GM21529 (cell line): ENCODE measurements at regions not wholly inside any gene's neighbourhood (a gene's known extent, or its start where the extent isn't known, plus 50 kb on each side); places are given as distances from the start of the nearest gene placed in this dataset.

Experiments used
- ATAC-seq: cut with Tn5 transposase; IDR thresholded peaks from one replicate; pipeline ENCODE4 v1.9.1; 2021; ENCODE audit not compliant: unreplicated experiment

- ATAC-seq = no peak
These were observed 146.9 kb upstream of the MRPS30 start for GRCh38 chr5:44661851-44662250.

GRCh38 chr5:44660251-44660650 is 148.5 kb upstream of the MRPS30 start:
- no peak for ATAC-seq

- ATAC-seq = no peak
These were observed 149.4 kb upstream of the MRPS30 start for GRCh38 chr5:44659334-44659733.

DNA sequence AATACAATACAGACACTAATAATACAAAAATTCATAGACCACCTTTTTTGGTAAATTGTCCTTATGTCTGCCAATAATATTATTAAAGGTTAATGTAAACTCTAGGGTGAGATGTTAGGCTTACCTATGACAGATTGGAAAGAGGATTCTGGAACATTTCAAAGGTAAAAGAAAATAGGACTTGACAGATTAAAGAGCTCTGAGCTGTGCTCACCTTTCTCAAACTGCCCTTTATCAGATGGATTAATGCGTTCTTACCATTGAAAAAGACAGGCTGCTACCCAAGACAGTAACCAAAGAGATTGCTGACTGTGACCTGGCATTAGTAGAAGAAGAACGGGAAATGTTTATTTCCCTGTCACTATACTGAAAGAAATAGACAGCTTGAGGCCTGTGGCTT is 156.1 kb upstream of the MRPS30 start:
- ATAC-seq = no peak

GRCh38 chr5:44646016-44646415 is 162.7 kb upstream of the MRPS30 start:
- no peak for ATAC-seq

DNA sequence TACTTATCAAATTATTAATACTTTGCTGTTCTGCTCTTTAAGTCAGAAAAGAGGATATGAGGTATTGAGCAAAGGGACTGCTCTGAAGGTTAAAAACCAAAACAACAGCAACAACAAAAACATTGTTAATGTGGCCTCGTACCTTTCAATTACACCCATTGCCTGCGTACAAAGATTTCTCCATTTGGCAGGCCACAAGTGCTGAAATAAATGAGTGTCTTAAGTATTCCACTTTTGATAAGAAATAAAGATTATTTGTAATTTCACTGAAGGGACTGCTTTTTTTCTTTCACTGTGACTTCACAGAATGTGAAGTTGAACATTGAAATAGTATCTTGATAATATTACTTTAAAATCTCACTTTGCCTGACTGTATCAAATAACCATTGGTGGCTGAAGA is 163.2 kb upstream of the MRPS30 start:
- no peak for ATAC-seq

GRCh38 chr5:44644628-44645027 is 164.1 kb upstream of the MRPS30 start:
- no peak for ATAC-seq

DNA sequence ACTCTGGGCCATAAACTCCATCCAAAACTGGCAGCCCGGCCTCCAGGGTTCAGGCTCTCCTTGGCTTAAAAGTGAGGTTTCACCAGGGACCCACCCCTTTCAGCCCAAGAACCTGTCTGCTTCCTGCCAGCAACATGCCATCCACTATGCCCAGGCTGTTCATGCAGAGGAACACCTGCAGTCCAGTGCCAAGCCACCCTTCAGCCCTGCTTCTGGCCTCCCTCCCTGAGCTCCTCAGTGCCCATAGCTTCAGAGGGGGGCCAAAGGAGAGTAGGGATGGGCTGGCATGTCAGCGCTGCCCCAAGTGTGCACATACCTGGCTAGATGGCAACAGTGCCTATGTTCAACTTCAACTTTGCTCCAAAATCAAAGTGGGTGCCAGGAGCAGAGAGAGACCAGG is 166.9 kb upstream of the MRPS30 start:
- no peak for ATAC-seq

- no peak for ATAC-seq
These were observed 167.7 kb upstream of the MRPS30 start for GRCh38 chr5:44640945-44641456.

GRCh38 chr5:44637916-44638869 is 170.6 kb upstream of the MRPS30 start:
- ATAC-seq = no peak

DNA sequence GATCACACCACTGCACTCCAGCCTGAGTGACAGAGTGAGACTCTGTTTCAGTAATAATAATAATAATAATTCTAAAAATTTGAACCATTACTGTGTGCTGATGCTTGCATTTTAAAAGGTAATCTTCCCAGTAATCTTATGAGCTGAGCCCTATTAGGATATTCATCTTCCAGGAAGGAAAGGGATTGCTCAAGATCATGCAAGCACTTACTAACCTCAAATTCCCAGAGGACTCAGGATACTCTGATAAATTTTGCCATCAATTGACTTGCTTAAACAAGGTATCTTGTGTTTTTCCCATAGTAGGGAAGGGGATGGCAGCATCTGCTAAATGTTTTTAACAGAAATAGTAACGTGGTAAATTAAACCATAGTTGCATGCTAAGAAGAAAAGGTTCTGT is 176.4 kb upstream of the MRPS30 start:
- no peak for ATAC-seq

DNA sequence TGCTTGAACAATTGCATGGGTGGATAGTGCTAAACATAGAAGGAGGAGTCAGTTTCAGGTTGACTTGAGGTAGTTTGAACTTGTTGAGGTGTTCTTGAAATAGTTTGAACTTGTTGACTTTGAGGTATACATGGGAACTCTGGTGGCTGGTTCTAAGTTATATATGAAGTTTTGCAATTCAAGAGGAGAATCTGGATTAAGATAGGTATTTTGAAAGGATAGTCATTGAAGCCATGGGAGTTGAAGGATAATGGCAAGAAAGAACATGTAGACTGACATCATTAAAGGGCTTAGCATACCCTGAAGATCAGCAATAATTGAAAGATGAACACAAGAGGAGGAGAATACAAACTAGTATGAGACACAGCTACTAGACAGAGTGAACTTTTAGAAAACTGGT is 181.9 kb upstream of the MRPS30 start:
- no peak for ATAC-seq

DNA sequence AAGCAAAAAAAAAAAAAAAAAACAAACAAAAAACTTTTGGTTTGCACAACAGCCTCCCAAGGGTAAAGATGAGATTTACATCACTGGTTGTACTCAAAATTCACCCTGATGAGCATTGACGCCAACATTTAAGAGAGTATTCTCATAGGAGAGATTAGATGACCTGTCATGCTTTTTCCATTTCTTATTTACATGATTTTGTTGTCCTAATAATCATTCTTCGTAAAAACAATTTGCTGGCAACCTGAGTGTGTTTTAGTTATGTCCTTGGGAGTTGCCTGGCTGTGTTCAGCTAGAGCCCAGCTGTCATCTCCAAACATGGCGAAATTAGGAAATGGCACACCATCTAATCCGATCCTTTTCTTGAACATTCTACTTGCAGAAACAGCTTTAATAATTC is 186.4 kb upstream of the MRPS30 start:
- no peak for ATAC-seq

DNA sequence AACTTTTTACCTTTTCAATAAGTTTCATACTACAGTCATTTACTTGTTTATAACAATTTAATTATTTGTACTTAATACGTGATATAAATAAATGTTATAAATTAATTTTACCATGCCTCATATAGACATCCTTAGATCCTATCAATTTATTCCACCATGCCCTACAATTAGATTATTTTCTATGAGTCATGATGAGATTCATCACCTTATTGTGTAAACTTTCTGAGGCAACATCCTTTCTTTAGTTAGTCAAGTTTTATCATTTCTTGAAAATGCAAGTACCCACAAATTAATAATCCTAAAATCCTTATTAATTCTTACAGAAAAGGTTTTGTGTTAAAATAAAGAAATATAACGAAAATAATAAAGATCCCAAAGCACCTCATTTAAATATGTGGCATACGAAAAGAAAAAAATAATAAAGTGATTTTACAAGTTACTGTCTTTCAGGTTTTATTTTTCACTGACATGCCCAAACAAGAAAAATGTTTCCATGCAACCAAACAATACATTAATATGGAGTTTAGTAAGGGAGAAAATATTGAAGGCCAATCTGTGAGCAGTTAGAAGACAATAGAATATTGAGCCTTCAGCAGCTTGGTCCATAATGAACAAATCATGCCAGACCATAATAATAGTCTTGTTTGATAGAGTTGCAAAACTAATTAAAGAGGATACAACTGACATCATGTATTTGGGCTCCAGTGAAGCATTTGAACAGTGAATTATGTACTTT is 188.7 kb upstream of the MRPS30 start:
- no peak for ATAC-seq

- ATAC-seq = no peak
These were observed 193.9 kb upstream of the MRPS30 start for GRCh38 chr5:44614845-44615244.

- no peak for ATAC-seq
These were observed 194.8 kb upstream of the MRPS30 start for GRCh38 chr5:44613936-44614335.

DNA sequence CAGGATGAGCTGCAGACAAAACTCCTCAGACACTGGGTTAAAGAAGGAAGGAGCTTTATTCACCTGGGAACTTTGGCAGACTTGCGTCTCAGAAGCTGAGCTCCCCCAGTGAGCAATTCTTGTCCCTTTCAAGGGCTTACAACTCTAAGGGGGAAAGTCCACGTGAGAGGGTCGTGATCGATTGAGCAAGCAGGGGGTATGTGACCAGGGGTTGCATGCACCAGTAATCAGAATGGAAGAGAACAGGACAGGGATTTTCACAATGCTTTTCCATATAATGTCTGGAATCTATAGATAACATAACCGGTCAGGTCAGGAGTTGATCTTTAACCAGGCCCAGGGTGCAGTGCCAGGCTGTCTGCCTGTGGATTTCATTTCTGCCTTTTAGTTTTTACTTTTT is 202.8 kb upstream of the MRPS30 start:
- ATAC-seq = no peak

DNA sequence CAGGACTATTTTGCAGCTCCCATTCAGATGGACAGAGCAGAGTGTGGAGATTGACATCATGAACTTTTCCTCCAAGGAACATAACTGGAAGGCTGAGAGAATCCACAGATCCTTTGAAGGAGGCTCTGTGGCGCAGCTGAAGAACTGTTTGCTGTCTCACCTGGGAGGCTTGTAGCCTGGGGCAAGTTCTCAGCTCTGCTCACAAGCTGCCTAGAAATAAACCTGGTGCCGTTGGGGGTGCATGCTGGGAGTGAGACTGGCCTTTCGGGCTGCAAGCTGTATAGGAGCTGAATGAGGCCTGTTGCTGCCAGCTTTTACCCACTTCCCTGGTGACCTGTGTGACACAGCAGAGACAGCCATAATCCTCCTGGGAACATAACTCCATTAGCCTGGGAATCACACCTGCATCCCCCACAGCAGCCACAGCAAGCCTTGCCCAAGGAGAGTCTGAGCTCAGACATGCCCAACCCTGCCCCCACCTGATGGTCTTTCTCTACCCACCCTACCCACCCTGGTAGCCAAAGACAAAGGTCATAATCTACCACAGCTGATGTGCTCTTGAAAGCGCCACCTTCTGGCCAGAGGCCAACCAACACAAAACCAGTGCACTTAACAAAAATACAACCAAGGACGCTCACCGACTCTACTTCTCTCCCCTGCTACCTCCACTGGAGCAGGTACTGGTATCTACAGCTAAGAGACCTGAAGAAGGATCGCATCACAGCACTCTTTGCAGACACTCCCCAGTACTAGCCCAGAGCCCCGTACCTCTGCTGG is 205.1 kb upstream of the MRPS30 start:
- ATAC-seq = no peak

GRCh38 chr5:44574678-44575077 is 185.5 kb upstream of the FGF10 start:
- ATAC-seq = no peak

GRCh38 chr5:44568519-44568918 is 179.3 kb upstream of the FGF10 start:
- ATAC-seq = no peak

DNA sequence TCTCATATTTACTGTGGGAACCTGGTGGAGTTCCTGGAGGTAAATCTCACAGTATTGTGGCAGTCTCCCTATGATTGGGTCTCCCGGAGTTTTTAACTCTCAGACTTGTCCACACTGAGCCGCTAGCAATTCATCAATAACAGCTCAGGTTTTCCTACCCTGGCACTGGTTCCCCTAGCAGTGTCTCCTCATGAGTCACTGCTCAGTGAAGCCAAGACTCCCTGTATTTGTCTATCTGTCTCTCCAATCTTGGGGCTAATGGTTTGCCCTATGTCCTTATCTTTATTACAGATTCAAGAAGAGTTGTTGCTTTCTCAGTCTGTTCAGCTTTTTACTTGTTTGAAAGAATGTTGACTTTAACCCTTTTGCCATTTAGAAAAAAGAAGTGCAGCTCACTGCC is 176.7 kb upstream of the FGF10 start:
- ATAC-seq = no peak
